GM08714 (cell line): ENCODE measurements at regions not wholly inside any gene's neighbourhood (a gene's known extent, or its start where the extent isn't known, plus 50 kb on each side); places are given as distances from the start of the nearest gene placed in this dataset.
"Not testable (repeated sequence)": the region's sequence is repeated elsewhere in the genome, so short reads cannot be mapped to it uniquely, and the experiment has no call there.

ENCODE experiments used
- H3K4me3 ChIP-seq: fragments of 200-500 bp; sonication (Bioruptor generic); 2 replicates; pipeline ENCODE4 v1.5.1; 2014; ENCODE audit warnings: mild to moderate bottlenecking, low read length, inconsistent platforms
- ZNF274 ChIP-seq: IDR thresholded peaks from 2 replicates; pipeline ENCODE4 v1.6.1; 2012; ENCODE audit warnings: mild to moderate bottlenecking, low read depth, low read length

GRCh38 chr11:82494988-82495432 lies 238.7 kb downstream of the FAM181B start:
- no peak for TF ChIP-seq ZNF274
- H3K4me3 ChIP-seq: no peak overlapping the region

GRCh38 chr11:82474876-82475275 lies 258.8 kb downstream of the FAM181B start:
- TF ChIP-seq ZNF274: no peak
- H3K4me3 ChIP-seq: no peak overlapping the region

- TF ChIP-seq ZNF274: no peak
- no peak overlapping the region for H3K4me3 ChIP-seq
Observed at GRCh38 chr11:82465481-82465880, 268.2 kb downstream of the FAM181B start.

GRCh38 chr11:82462608-82463242 lies 270.9 kb downstream of the FAM181B start:
- TF ChIP-seq ZNF274: no peak
- H3K4me3 ChIP-seq: no peak overlapping the region

- H3K4me3 ChIP-seq: no peak overlapping the region
- no peak for TF ChIP-seq ZNF274
Observed at GRCh38 chr11:82458761-82459160, 274.9 kb downstream of the FAM181B start.

GRCh38 chr11:82458147-82458546 lies 275.5 kb downstream of the FAM181B start:
- H3K4me3 ChIP-seq: no peak overlapping the region
- TF ChIP-seq ZNF274: no peak

GRCh38 chr11:82450996-82451395 lies 282.7 kb downstream of the FAM181B start:
- no peak for TF ChIP-seq ZNF274
- H3K4me3 ChIP-seq: no peak overlapping the region

- TF ChIP-seq ZNF274: no peak
- no peak overlapping the region for H3K4me3 ChIP-seq
Observed at GRCh38 chr11:82406611-82407010, 327.1 kb downstream of the FAM181B start.

GRCh38 chr11:82405421-82405820 lies 328.2 kb downstream of the FAM181B start:
- H3K4me3 ChIP-seq: no peak overlapping the region
- TF ChIP-seq ZNF274: no peak

GRCh38 chr11:82404981-82405380 lies 328.7 kb downstream of the FAM181B start:
- TF ChIP-seq ZNF274: no peak
- H3K4me3 ChIP-seq: no peak overlapping the region

GRCh38 chr11:82403640-82404305 lies 329.9 kb downstream of the FAM181B start:
- no peak overlapping the region for H3K4me3 ChIP-seq
- no peak for TF ChIP-seq ZNF274

GRCh38 chr11:82398300-82398815 lies 335.3 kb downstream of the FAM181B start:
- H3K4me3 ChIP-seq: no peak overlapping the region
- no peak for TF ChIP-seq ZNF274

GRCh38 chr11:82396639-82397038 lies 337.0 kb downstream of the FAM181B start:
- H3K4me3 ChIP-seq: not testable (repeated sequence)

GRCh38 chr11:82384308-82384707 lies 349.4 kb downstream of the FAM181B start:
- no peak overlapping the region for H3K4me3 ChIP-seq
- TF ChIP-seq ZNF274: no peak

- TF ChIP-seq ZNF274: no peak
- no peak overlapping the region for H3K4me3 ChIP-seq
Observed at GRCh38 chr11:82373781-82374542, 359.7 kb downstream of the FAM181B start.
